ENCODE measurements at regions not wholly inside any gene's neighbourhood (a gene's known extent, or its start where the extent isn't known, plus 50 kb on each side); places are given as distances from the start of the nearest gene placed in this dataset.

GRCh38 chr3:177914224-177914623, 622.0 kb upstream of the KCNMB2 start:
- Histone ChIP-seq H3K36me3 (no peaks in the 10 kb centered on the region), H3K27ac (no peak overlapping the region), H3K4me3 (no peak overlapping the region), H3K9me3 (no peaks in the 10 kb centered on the region), H3K27me3 (no peaks in the 10 kb centered on the region), H3K4me1 (no peaks in the 10 kb centered on the region)
- DNase-seq (ENCODE audit: low spot score in 2 of 2), result no peak
- no peak for TF ChIP-seq CTCF (IDR thresholded peaks at IDR 0.05)
- intact Hi-C loops (cut with DNase I), result no loop called here

- intact Hi-C loops (cut with DNase I), result no loop called here
- no peak for DNase-seq (ENCODE audit: low spot score in 2 of 2)
- Histone ChIP-seq H3K4me1 (no peaks in the 10 kb centered on the region), H3K9me3 (no peaks in the 10 kb centered on the region), H3K4me3 (no peak overlapping the region), H3K27me3 (no peaks in the 10 kb centered on the region), H3K27ac (no peak overlapping the region), H3K36me3 (no peaks in the 10 kb centered on the region)
- TF ChIP-seq CTCF (IDR thresholded peaks at IDR 0.05), result no peak
Measured at GRCh38 chr3:177916461-177916860, 619.8 kb upstream of the KCNMB2 start.

DNA sequence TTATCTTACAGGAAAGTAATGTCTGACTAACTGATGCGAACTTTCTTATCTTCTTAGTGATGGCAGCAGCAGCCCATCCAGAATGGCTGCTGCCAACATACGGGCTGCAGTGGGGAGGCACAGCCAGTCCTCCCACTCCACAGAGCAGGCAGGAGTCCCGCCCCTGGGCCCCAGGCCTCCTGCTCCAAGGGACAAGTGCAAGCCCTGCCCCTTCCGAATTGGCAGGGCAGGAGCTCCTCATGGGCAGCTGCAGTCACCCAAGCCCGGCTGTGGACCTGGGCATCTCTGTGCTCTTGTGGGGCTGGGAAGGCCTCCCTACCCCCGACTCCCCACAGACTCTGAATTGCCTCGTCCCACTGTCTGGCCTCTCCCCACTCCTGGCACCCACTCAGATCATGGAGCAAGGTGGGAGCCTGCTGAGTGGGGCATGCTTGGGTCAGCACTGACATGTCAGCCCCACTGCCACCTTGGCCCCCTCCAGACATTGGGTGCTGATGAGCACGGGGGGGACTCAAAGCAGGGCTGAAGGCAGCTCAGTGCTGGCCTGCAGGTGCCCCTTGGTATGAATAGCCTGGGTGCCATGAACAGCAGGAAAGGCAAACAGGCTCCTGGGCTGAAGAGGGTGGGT, 618.9 kb upstream of the KCNMB2 start:
- Histone ChIP-seq H3K36me3 (no peaks in the 10 kb centered on the region), H3K9me3 (no peaks in the 10 kb centered on the region), H3K4me3 (no peak overlapping the region), H3K27me3 (no peaks in the 10 kb centered on the region), H3K27ac (no peak overlapping the region), H3K4me1 (no peaks in the 10 kb centered on the region)
- intact Hi-C loops (cut with DNase I), result no loop called here
- no peak for TF ChIP-seq CTCF (IDR thresholded peaks at IDR 0.05)
- DNase-seq (ENCODE audit: low spot score in 2 of 2), result no peak

DNA sequence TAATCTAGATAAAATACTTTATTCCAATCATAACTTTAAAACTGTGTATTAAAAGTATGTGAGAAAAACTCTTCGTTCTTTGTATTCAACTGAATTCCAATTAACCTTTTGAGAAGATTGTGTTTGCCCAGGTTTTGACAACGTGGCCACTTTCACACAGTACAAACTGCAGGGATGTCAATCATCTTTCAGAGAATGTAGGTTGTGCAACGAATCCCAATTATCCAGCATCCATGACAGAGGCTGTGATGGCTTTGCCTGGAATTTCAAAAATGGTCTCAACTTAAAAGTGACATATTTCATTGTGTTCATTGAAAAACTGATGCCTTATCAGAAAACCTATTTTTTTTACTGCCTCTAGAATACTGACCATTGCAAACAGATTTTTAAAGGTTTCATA, 615.1 kb upstream of the KCNMB2 start:
- Histone ChIP-seq H3K27me3 (no peaks in the 10 kb centered on the region), H3K4me1 (no peaks in the 10 kb centered on the region), H3K9me3 (peaks cover 0 to 6% of the 10 kb centered on the region in 2 donors), H3K27ac (no peak overlapping the region), H3K4me3 (no peak overlapping the region), H3K36me3 (no peaks in the 10 kb centered on the region)
- TF ChIP-seq CTCF (IDR thresholded peaks at IDR 0.05), result no peak
- DNase-seq (ENCODE audit: low spot score in 2 of 2), result no peak
- intact Hi-C loops (cut with DNase I), result no loop called here

- Histone ChIP-seq H3K9me3 (peaks cover 0 to 6% of the 10 kb centered on the region in 2 donors), H3K36me3 (no peaks in the 10 kb centered on the region), H3K4me3 (no peak overlapping the region), H3K27ac (no peak overlapping the region), H3K27me3 (no peaks in the 10 kb centered on the region), H3K4me1 (peaks cover 0 to 10% of the 10 kb centered on the region in 2 donors)
- no peak for DNase-seq (ENCODE audit: low spot score in 2 of 2)
- TF ChIP-seq CTCF (IDR thresholded peaks at IDR 0.05), result no peak
- intact Hi-C loops (cut with DNase I), result no loop called here
Measured at GRCh38 chr3:177924261-177924660, 612.0 kb upstream of the KCNMB2 start.

All from ascending aorta (tissue), 2 donors.